ENCODE measurements at regions not wholly inside any gene's neighbourhood (a gene's known extent, or its start where the extent isn't known, plus 50 kb on each side); places are given as distances from the start of the nearest gene placed in this dataset.

GRCh38 chr9:91073049-91073810 lies 271.6 kb downstream of the SYK start:
- DNase-seq, result no peak

DNA sequence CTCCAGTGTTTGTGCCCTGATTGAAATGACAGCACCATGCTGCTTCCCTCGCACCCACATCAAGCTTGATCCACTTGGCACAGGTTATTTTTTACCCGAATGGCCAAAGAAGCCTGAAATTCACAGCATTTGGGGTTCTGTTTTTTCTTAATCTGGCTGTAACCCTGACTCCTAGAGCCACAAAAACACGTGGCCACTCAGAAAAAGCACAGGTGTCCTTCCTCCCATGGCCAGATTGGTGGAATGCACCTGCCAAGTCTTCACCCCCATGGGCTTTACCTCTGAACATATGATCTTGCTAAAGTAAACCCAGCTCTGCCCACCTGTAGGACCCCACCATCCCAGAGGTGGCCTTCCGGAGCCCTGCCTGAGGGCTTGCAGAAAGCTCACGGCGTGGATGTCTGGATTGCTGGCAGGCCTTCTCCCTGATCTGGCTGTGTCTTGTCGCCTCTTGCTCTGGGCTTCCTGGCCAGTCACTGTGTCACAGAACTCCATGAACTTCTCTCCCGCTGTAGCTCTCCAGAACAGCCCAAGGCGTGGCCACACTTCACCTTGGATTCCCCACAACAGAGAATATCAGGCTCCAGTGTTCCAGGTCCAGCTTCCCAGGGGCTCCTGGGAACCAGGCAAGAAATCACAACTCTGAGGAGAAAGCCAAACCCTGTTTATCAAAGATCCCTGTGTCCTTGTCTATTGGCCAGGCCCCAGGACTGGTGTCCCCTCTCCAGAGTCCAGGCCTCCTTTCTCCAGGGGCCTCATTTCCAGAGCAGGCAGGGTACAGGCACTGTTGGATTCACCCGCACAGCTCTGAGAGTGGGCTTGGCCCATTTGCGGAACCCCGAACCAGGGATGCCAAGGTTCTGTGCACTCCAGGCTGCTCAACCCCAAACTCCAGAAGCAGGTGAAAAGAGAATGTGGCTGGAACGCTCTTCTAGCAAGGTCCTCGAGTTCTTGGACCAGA lies 272.5 kb downstream of the SYK start:
- no peak for DNase-seq

GRCh38 chr9:91074866-91075265 lies 273.2 kb downstream of the SYK start:
- no peak for DNase-seq

GRCh38 chr9:91075279-91075678 lies 273.7 kb downstream of the SYK start:
- DNase-seq, result no peak

DNA sequence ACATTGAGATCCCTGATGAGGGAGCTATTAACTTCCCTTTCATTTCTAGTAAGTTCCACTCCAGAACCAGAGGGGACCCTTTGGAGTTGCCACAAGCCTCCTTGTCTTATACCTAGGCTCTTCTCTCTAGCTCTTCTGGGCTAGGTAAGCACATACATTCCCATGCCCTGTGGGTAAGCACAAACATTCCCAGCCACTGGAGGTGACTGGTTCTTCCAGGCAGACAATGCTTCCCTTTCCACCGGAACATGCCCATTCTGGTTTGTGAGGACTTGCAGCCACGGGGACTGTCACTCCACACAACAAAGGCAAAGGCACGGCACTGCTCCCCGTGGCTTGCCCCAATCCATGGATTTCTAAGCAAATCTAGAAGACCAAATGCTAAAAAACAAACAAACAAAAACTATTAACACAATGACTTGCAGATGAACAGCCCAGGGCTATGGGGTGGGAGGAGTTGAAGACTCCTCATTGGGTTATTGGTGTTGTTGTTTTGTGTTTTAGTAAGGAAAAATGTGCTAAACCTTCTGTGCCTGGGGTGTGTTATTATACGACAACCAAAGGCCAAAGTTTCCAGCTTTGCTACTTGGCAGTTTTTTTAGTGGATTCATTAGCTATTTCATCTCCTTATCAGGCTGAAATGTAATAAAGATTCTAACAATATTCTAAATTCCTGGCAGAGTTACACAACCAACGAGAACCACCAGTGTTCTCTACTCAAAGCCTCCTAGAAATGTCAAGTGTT lies 276.2 kb downstream of the SYK start:
- no peak for DNase-seq

DNA sequence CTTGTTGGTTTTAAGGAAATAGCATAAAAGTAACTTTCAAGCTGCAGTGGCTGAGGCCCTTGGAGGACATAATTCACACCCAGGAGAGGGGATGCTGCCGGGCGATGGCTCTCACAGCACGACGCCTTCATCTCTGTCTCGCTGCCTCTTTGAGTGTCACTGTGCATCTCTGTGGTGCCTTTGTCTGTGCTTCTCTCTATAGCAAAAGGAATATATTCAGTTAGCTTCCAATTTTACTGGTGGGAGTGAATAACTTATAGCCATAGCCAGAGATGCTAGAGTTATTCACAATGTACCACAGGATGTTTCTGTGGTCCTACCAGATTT lies 276.7 kb downstream of the SYK start:
- no peak for DNase-seq

- no peak for DNase-seq
Observed at GRCh38 chr9:91082731-91083130, 279.0 kb downstream of the AUH start.

GRCh38 chr9:91084896-91085516 lies 276.7 kb downstream of the AUH start:
- DNase-seq, result no peak

DNA sequence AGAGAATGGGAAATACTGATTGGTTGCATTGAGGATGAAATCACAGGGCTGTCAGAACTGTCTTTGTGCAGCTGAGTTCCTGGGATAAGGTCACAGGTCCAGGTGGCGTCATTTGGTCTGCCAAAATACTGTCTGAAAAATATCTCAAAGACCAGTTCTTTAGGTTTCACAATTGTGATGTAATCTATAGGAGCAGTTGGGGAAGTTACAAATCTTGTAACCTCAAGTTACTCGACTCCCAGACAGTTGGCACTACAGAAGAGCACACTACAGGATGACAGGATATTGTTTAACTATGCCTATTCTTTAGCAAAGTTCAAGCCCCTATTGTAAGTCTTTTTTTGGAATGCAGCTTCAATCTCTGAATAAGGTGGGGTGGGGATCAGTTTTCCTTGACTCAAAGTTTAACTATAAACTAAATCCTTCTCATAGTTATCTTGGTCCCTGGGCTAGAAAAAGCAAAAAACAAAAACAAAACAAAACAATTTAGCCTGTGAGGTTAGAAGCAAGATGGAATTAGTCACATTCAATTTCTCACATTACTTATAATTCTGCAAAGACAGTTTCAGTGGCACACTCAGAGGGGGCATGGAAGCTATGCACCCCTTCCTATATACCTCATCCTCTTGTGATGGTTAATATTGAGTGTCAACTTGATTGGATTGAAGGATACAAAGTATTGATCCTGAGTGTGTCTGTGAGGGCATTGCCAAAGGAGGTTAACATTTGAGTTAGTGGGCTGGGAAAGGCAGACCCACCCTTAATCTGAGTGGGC lies 276.0 kb downstream of the AUH start:
- DNase-seq, result peak; percentile 51

- DNase-seq, result no peak
Observed at GRCh38 chr9:91086657-91087461, 274.9 kb downstream of the AUH start.

DNA sequence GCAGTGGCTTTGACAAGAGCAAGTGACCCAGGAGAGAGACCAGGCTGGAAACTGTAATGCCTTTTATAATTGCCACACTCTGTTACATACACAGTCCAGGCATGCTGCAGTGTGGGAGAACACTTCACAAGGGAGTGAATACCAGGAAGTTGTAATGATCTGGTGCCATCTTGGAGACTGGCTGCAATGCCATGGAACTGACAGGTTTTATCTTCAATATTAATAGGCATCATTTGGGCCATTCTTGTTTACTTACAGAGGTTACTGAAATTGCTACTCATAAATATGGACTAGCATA lies 274.3 kb downstream of the AUH start:
- DNase-seq, result no peak

- DNase-seq, result no peak
Observed at GRCh38 chr9:91089405-91090129, 272.2 kb downstream of the AUH start.

GRCh38 chr9:91090130-91090410 lies 271.6 kb downstream of the AUH start:
- DNase-seq, result no peak

DNA sequence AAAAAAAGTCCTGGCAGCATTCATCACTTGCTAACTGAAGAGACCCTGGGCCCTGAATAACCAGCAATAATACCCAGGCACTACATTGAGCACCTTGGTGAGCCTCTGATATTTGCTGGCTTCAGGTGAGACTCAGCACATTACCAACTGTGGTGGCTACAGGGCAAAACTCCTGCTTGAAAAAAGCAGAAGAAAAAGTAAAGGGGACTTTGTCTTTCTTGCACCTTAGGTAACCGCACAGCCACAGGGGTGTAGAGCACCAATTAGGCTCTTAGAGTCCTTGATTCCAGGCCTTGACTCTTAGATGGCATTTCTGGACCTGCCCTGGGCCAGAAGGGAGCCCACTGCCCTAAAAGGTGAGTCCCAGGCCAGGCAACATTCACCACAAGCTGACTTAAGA lies 269.5 kb downstream of the AUH start:
- DNase-seq, result no peak

DNA sequence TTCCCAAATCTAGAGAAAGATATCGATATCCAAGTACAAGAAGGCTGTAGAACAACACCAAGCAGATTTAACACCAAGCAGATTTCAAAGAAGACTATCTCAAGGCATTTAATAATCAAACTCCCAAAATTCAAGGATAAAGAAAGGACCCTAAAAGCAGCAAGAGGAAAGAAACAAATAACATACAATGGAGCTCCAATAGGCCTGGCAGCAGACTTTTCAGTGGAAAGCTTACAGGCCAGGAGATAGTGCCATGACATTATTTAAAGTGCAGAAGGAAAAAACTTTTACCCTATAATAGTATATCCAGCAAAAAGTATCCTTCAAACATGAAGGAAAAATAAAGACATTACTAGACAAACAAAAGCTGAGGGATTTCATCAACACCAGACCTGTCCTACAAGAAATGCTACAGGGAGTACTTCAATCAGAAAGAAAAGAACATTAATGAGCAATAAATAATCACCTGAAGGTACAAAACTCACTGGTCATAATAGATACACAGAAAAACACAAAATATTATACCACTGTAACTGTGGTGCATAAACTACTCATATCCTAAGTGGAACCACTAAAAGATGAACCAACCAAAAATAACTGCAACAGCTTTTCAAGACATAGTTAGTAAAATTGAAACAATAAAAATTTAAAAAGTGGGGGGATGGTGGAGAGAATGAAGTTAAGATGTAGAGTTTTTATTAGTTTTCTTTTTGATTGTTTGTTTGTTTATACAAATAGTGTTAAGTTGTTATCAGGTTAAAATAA lies 267.2 kb downstream of the AUH start:
- DNase-seq, result no peak

DNA sequence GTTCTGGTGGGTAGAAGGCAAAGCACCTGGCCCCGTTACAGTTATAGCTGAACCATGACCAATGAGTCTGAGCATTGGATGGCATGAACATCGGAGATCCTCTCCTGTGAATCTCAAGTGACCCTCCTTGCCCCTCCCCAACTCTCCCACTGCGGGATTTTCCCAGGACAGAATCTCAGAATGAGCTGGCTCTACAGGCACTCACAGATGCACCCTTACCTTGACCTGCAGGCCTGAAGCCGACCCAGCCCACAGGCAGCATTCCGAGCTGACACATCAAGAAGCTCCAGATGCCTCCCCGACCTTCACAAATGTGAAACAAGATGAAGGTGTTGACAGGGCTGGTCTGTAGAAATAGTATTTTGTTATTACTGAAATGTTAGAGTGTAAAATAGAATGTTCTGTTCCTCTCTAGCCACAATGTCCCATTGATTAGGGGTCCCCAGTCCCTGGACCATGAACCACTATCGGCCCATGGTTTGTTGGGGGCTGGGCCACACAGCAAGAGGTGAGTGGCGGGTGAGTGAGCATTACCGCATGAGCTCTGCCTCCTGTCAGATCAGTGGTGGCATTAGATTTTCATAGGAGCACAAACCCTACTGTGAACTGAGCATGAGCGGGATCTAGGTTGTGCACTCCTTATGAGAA lies 263.4 kb downstream of the AUH start:
- no peak for DNase-seq

- DNase-seq, result no peak
Observed at GRCh38 chr9:91099436-91099835, 262.3 kb downstream of the AUH start.

GRCh38 chr9:91100878-91101450 lies 260.8 kb downstream of the AUH start:
- no peak for DNase-seq

GRCh38 chr9:91101611-91102168 lies 260.0 kb downstream of the AUH start:
- no peak for DNase-seq
